WTC11 (cell line): ENCODE measurements at regions not wholly inside any gene's neighbourhood (a gene's known extent, or its start where the extent isn't known, plus 50 kb on each side); places are given as distances from the start of the nearest gene placed in this dataset.

ENCODE experiments used
- ATF1 ChIP-seq: sonication (generic); formaldehyde crosslinking; IDR thresholded peaks from 2 replicates; pipeline ENCODE4 v1.8.1; 2023; ENCODE audit warnings: mild to moderate bottlenecking, moderate library complexity, missing genetic modification reagents
- CREB1 ChIP-seq: sonication (generic); formaldehyde crosslinking; IDR thresholded peaks from 2 replicates; pipeline ENCODE4 v1.8.0; 2023; ENCODE audit warnings: mild to moderate bottlenecking, missing genetic modification reagents
- ESRRA ChIP-seq: sonication (generic); formaldehyde crosslinking; IDR thresholded peaks from 2 replicates; pipeline ENCODE4 v1.8.1; 2022; ENCODE audit warnings: mild to moderate bottlenecking, missing genetic modification reagents, borderline replicate concordance
- NR2C2 ChIP-seq: sonication (generic); formaldehyde crosslinking; IDR thresholded peaks from 2 replicates; pipeline ENCODE4 v1.8.0; 2022; ENCODE audit warnings: mild to moderate bottlenecking, missing genetic modification reagents
- PRRX2 ChIP-seq: fragments of 250-450 bp; sonication (Bioruptor Pico); IDR thresholded peaks from 2 replicates; pipeline ENCODE4 v1.8.0; 2021; ENCODE audit warnings: mild to moderate bottlenecking
- SP1 ChIP-seq: sonication (generic); formaldehyde crosslinking; conservative IDR thresholded peaks from 2 replicates; pipeline ENCODE4 v1.8.1; 2022; ENCODE audit warnings: missing genetic modification reagents
- TF ChIP-seq, protein P1 (sequence below): fragments of 200-600 bp; IDR thresholded peaks from 2 replicates; pipeline ENCODE4 v1.8.0; 2022; ENCODE audit warnings: antibody characterized with exemption
- TF ChIP-seq, protein P2 (sequence below): sonication (generic); formaldehyde crosslinking; IDR thresholded peaks from 2 replicates; pipeline ENCODE4 v1.8.1; 2023; ENCODE audit warnings: mild to moderate bottlenecking, moderate library complexity, missing genetic modification reagents
- TF ChIP-seq, protein P3 (sequence below): fragments of 250-450 bp; sonication (Bioruptor Pico); IDR thresholded peaks from 2 replicates; pipeline ENCODE4 v1.9.0; 2021; ENCODE audit warnings: mild to moderate bottlenecking, borderline replicate concordance
- TF ChIP-seq, protein P4 (sequence below): sonication (generic); formaldehyde crosslinking; IDR thresholded peaks from 2 replicates; pipeline ENCODE4 v1.8.1; 2022; ENCODE audit warnings: low read depth, missing genetic modification reagents, borderline replicate concordance
- TF ChIP-seq, protein P5 (sequence below): sonication (generic); formaldehyde crosslinking; IDR thresholded peaks from 2 replicates; pipeline ENCODE4 v1.8.1; 2023; ENCODE audit warnings: mild to moderate bottlenecking, missing genetic modification reagents, moderate library complexity

DNA sequence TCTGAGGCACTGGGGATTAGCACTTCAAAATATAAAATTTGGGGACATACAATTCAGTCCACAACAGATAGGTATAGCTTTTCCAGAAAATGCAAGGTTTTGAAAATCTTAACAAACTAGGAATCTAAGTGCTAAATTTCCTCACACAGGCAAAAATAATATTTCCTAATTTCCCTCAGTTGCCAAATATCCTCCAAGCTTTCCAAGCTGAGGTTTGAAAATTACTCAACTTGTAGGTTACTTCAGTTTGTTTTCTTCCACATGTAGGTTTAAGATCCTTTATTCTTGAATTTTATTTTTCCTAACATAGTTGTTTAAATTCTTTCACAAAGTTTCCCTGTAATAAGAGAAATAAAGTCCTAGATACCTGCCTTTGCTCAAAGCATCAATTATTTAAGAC is 192.9 kb upstream of the NRXN1 start:
- TF ChIP-seq, protein P1, sequence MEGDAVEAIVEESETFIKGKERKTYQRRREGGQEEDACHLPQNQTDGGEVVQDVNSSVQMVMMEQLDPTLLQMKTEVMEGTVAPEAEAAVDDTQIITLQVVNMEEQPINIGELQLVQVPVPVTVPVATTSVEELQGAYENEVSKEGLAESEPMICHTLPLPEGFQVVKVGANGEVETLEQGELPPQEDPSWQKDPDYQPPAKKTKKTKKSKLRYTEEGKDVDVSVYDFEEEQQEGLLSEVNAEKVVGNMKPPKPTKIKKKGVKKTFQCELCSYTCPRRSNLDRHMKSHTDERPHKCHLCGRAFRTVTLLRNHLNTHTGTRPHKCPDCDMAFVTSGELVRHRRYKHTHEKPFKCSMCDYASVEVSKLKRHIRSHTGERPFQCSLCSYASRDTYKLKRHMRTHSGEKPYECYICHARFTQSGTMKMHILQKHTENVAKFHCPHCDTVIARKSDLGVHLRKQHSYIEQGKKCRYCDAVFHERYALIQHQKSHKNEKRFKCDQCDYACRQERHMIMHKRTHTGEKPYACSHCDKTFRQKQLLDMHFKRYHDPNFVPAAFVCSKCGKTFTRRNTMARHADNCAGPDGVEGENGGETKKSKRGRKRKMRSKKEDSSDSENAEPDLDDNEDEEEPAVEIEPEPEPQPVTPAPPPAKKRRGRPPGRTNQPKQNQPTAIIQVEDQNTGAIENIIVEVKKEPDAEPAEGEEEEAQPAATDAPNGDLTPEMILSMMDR: no peak
- TF ChIP-seq, protein P2, sequence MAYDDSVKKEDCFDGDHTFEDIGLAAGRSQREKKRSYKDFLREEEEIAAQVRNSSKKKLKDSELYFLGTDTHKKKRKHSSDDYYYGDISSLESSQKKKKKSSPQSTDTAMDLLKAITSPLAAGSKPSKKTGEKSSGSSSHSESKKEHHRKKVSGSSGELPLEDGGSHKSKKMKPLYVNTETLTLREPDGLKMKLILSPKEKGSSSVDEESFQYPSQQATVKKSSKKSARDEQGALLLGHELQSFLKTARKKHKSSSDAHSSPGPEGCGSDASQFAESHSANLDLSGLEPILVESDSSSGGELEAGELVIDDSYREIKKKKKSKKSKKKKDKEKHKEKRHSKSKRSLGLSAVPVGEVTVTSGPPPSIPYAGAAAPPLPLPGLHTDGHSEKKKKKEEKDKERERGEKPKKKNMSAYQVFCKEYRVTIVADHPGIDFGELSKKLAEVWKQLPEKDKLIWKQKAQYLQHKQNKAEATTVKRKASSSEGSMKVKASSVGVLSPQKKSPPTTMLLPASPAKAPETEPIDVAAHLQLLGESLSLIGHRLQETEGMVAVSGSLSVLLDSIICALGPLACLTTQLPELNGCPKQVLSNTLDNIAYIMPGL (CRISPR knock-in tag): no peak
- TF ChIP-seq, protein P3, sequence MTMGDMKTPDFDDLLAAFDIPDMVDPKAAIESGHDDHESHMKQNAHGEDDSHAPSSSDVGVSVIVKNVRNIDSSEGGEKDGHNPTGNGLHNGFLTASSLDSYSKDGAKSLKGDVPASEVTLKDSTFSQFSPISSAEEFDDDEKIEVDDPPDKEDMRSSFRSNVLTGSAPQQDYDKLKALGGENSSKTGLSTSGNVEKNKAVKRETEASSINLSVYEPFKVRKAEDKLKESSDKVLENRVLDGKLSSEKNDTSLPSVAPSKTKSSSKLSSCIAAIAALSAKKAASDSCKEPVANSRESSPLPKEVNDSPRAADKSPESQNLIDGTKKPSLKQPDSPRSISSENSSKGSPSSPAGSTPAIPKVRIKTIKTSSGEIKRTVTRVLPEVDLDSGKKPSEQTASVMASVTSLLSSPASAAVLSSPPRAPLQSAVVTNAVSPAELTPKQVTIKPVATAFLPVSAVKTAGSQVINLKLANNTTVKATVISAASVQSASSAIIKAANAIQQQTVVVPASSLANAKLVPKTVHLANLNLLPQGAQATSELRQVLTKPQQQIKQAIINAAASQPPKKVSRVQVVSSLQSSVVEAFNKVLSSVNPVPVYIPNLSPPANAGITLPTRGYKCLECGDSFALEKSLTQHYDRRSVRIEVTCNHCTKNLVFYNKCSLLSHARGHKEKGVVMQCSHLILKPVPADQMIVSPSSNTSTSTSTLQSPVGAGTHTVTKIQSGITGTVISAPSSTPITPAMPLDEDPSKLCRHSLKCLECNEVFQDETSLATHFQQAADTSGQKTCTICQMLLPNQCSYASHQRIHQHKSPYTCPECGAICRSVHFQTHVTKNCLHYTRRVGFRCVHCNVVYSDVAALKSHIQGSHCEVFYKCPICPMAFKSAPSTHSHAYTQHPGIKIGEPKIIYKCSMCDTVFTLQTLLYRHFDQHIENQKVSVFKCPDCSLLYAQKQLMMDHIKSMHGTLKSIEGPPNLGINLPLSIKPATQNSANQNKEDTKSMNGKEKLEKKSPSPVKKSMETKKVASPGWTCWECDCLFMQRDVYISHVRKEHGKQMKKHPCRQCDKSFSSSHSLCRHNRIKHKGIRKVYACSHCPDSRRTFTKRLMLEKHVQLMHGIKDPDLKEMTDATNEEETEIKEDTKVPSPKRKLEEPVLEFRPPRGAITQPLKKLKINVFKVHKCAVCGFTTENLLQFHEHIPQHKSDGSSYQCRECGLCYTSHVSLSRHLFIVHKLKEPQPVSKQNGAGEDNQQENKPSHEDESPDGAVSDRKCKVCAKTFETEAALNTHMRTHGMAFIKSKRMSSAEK: no peak
- TF ChIP-seq CREB1 (CRISPR knock-in tag) (no peak), NR2C2 (CRISPR knock-in tag) (no peak), SP1 (CRISPR knock-in tag) (no peak), PRRX2 (CRISPR knock-in tag) (no peak), ESRRA (no peak), ATF1 (CRISPR knock-in tag) (no peak)
- TF ChIP-seq, protein P4, sequence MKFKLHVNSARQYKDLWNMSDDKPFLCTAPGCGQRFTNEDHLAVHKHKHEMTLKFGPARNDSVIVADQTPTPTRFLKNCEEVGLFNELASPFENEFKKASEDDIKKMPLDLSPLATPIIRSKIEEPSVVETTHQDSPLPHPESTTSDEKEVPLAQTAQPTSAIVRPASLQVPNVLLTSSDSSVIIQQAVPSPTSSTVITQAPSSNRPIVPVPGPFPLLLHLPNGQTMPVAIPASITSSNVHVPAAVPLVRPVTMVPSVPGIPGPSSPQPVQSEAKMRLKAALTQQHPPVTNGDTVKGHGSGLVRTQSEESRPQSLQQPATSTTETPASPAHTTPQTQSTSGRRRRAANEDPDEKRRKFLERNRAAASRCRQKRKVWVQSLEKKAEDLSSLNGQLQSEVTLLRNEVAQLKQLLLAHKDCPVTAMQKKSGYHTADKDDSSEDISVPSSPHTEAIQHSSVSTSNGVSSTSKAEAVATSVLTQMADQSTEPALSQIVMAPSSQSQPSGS (CRISPR knock-in tag): no peak
- TF ChIP-seq, protein P5, sequence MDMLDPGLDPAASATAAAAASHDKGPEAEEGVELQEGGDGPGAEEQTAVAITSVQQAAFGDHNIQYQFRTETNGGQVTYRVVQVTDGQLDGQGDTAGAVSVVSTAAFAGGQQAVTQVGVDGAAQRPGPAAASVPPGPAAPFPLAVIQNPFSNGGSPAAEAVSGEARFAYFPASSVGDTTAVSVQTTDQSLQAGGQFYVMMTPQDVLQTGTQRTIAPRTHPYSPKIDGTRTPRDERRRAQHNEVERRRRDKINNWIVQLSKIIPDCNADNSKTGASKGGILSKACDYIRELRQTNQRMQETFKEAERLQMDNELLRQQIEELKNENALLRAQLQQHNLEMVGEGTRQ: no peak
